HG02884 (cell line): ENCODE measurements at regions not wholly inside any gene's neighbourhood (a gene's known extent, or its start where the extent isn't known, plus 50 kb on each side); places are given as distances from the start of the nearest gene placed in this dataset.

Experiments used
- ATAC-seq: cut with Tn5 transposase; IDR thresholded peaks from one replicate; pipeline ENCODE4 v1.9.1; 2021; ENCODE audit warnings: mild to moderate bottlenecking, moderate library complexity; ENCODE audit not compliant: unreplicated experiment

GRCh38 chr22:48874956-48875355 lies 952.7 kb downstream of the BRD1 start:
- no peak for ATAC-seq

GRCh38 chr22:48873191-48873520 lies 954.5 kb downstream of the BRD1 start:
- ATAC-seq = no peak

- ATAC-seq = no peak
Measured at GRCh38 chr22:48872271-48873190, 955.1 kb downstream of the BRD1 start.

DNA sequence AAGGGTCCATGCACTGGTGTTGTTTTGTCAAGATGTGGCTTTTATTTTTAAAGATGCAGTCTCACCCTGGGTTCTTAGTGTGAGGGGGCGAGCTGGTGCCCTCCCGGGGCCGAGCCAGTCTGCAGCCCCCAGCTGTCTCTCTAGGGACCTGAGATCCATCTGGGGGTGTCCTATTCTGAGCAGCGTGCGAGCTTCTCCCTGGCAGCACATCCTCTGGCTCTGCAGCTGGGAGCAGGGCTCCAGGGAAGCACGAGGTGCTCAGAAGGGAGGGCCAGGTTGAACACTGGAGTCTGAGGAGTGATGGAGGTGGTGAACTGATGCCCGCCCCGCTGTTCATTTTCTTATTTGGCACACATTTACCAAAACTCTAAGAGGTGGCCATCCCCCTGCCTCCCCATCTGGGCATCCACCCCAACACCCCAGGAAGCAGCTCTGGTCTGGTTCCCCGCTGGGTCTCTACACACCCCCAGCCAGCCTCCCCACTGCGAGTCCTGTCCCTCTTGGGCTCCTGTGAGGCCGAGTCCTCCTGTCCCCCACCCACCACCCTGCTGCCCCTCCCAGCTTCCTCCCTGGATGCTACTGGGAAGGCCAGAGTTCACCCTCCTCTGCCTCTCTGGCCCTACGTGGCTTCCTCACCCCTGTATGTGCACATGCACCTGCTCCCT lies 956.4 kb downstream of the BRD1 start:
- ATAC-seq = no peak

DNA sequence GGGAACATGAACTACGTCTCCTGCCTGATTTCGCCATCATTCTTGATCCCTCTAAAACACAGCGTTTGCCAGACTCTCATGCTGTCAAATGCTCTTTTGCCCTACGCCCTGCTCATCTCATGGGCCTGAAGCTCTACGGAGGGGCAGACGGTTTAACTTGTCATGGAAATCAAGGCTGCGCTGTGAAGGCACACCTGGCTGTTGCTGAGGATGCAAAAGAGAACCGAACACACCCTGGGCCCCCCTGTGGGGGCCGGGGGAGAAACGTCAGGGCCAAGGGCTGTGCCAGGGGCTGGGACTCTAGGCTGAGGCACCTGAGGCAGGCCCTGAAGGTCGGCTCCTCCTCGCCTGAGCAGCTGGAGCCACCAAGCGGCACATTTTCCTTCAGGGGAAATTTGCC lies 957.2 kb downstream of the BRD1 start:
- no peak for ATAC-seq

GRCh38 chr22:48869788-48870187 lies 957.9 kb downstream of the BRD1 start:
- no peak for ATAC-seq

DNA sequence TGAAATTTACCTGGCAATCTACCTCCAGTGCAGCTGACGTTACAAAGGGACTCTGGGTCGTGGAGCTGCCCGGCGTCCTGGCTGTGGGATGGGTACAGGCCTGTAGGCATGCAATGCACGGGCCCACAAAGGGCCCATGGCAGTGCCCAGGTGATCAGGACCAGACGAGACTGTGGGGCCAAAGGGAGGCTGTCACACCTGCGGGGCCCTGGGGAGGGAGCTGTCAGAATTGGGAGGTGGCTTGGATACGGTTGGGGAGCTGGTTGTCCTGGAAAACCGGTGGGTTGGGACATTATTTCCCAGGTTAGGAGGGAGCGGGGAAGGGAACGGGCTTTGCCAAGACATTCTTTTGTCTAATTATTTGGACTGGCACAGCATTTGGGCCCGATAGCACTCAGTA lies 958.5 kb downstream of the BRD1 start:
- ATAC-seq = no peak

DNA sequence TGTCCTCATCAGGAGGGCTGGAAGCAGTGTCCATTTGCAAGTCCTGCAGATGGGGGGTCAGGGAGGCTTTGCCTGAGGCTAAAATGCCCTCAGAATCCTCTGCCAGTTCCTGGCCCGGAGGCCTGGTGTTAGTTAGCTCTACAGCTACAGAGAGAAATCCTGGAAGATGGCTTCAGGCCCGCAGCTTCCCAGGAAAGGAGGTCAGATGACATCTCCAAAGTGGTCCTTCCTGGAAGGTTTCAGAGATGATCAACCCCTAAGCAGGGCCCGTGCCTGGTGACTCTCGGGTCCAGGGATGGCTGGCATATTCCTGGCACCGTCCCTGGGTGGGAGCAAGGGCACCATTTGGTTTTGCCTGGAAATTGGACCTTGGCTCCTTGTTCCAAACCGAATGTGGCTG lies 959.1 kb downstream of the BRD1 start:
- ATAC-seq = no peak

DNA sequence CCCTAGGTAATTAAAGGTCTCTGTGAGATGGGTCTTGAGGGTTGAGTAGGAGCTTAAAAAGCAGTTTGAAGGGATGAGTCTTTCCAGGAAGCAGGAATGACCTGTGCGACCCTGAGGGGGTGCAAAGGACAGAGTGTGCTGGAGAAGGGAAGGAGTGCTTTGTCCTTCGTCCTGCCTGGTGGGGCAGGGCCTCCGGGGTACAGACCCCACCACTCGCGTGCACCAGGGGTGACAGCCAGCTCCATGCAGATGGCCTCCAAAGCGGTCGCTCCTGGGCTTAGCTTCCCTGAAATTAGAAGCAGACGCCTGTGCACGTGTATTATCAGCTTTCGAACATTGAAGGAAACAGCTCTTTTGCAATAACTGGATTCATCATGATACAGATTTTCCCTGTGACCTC lies 959.8 kb downstream of the BRD1 start:
- no peak for ATAC-seq

DNA sequence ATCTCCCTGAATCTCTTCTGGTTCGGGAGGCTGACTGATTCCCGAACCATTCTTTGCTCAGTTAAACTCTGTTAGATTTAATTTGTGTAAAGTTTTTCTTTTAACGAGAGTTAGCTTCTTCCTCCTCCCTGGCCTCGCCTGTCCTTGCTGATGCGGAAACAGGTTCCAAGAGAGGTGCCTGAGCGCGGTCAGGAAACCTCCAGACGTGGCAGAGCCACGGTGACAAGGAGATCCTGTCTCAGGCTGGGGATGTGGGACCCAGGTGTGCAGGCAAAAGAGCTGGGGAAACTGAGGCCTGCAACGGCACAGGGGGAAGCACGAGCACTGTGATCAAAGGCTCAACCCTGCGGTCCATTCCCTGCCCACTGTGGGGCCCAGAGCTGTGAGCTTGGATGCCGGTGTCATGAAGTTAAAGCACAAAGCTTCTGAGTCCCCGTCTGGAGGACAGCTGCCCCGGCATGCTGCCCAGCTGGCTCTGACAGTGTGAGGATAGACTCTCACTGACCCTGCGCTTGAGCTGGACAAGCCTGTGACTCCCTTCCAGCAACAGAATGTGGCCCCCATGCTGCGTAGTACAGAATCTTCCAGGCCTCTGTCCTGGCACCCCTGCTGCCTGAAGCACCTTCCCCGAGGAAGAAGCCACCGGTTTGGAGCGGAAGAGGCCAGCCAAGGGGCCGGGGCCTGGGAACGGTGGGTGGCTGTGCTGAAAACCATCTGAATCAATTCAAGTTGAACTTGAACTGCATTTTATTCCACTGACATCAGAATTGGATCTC lies 960.6 kb downstream of the BRD1 start:
- ATAC-seq = no peak

DNA sequence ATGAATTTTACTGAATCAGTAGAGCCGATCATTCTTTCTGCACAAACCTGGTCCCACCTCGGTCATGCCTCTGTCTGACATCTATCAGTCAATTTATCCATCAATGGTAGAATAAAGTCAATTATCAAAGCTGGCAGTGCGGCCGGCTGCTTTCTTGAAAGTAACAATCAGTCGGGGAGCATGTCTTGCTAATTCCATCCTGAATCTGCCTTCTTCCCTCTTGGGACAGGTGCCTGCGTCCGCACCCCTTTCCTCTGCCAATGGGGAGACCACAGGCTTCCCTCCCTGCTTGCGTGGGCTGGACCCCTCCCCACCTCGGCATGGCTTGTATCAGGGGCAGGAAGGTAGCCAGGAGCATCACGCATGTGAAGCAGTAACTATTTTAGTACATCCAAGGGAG lies 962.9 kb downstream of the BRD1 start:
- ATAC-seq = no peak

GRCh38 chr22:48863965-48864528 lies 963.6 kb downstream of the BRD1 start:
- ATAC-seq = no peak

GRCh38 chr22:48860557-48860956 lies 967.1 kb downstream of the BRD1 start:
- no peak for ATAC-seq

GRCh38 chr22:48858856-48859255 lies 968.8 kb downstream of the BRD1 start:
- no peak for ATAC-seq

DNA sequence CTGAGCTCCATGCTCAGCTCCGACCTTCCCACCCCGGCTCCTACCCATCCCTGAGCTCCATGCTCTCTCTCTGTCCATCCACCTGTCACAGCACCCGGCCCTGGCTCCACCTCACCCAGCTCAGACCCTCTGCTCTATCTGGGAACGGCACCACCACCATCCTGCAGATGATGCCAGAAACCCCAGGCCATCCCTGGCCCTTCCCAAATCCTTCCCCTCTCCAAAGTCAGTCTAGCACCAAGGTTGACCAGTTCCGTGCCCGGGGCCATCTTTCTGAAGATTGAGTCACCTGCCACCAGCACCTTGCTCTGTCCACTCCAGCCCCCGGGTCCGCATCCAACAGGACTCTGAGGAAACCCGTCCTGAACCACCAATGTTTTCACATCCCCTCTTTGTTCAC lies 969.6 kb downstream of the BRD1 start:
- no peak for ATAC-seq

- no peak for ATAC-seq
Measured at GRCh38 chr22:48857202-48857805, 970.4 kb downstream of the BRD1 start.

- ATAC-seq = no peak
Measured at GRCh38 chr22:48856308-48856615, 971.4 kb downstream of the BRD1 start.

- ATAC-seq = no peak
Measured at GRCh38 chr22:48855593-48856307, 971.9 kb downstream of the BRD1 start.

- ATAC-seq = no peak
Measured at GRCh38 chr22:48855013-48855412, 972.7 kb downstream of the BRD1 start.

DNA sequence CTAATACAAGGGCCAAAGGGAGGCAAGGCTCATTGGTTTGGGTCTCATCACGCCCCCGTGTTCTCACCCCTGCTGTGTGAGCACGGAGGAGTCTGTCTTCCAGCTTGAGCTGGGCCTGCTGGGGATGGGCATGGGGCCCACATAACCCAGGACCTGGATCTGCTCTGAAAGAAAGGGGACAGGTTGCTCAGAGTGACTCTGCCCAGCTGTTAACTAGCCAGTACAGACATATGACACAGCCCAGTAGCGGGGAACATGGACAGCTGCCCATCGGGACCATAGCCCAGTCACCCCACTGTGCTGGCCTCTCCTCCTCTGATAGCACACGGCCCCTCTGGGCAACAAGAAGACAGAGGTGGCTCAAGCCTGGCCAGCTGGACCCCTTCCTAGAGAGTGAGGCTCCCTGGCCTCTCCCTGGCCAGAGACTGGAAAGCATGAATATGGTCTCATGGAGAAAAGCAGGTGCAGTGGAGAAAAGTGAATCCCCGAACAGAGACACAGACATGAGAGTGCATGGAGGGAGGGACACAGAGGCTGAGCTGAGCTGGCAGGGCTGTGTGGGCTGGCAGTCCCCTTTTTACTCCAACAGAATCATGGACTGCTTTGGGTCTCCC lies 973.9 kb downstream of the BRD1 start:
- no peak for ATAC-seq
